NCI-H2196 treated with DMSO at 0.1 percent for 48 hours (cell line): ENCODE measurements at regions not wholly inside any gene's neighbourhood (a gene's known extent, or its start where the extent isn't known, plus 50 kb on each side); places are given as distances from the start of the nearest gene placed in this dataset.

Experiments
- DNase-seq: peaks from one replicate; lab custom pipeline; 2025; ENCODE audit not compliant: unreplicated experiment; lab: John Stamatoyannopoulos, UW

DNA sequence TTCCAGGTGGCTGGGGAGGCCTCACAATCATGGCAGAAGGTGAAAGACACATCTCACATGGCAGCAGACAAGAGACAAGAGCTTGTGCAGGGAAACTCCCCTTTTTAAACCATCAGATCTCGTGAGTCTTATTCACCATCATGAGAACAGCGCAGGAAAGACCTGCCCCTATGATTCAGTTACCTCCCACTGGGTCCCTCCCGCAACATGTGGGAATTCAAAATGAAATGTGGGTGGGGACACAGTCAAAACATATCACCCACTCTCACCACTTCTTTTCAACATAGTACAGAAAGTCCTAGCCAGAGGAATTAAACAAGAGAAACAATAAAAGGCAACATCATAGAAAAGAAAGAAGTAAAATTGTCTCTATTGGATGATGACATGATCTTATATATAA lies 223.4 kb upstream of the SLC24A2 start:
- DNase-seq = no peak

DNA sequence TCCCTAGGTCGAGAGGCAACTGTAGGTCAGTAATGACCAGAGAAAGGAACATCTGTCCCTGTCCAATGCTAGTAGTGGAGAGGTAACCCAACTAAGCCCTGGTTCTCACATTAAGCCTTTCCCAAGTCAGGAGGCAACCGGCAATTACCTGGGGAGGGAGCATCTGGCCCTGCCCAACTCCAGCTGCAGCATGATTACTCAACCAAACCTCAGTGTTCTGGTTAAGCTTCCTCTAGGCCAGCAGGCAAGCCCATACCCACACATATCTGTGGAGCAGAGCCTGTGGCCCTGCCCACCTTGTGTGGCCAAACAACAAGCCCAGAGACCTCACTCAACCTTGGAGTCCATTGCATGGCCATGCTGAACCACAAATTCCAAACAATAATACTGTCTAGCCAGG lies 220.8 kb upstream of the SLC24A2 start:
- DNase-seq = no peak

- no peak for DNase-seq
These were observed 213.2 kb upstream of the SLC24A2 start for GRCh38 chr9:20002011-20002410.

- no peak for DNase-seq
These were observed 212.2 kb upstream of the SLC24A2 start for GRCh38 chr9:20001058-20001457.

DNA sequence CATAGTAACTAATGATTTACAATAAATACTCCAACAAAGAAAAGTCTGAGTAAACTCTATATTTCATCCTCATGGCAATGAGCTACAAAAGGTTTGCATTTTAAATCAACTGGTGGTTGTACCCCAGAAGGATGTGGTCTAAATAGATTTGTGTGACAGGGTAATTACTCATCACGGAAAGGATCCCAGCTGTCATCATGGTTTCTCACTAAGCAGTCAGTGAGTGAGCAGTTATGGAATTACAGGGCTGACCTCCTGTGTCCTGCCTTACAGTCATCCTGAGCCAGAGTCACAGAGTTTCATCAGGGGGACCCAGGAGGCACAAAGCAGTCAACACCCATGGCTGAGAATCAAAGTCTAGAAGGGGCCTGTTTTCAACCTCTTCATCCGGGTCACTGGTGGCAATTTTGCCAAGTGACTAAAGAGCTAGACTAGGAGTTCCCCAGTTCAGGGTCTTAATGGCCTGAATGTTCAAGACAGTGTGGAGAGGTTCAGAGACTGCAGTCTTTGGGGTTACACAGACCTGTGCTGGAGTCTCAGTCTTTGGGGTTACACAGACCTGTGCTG lies 210.7 kb upstream of the SLC24A2 start:
- DNase-seq = no peak

DNA sequence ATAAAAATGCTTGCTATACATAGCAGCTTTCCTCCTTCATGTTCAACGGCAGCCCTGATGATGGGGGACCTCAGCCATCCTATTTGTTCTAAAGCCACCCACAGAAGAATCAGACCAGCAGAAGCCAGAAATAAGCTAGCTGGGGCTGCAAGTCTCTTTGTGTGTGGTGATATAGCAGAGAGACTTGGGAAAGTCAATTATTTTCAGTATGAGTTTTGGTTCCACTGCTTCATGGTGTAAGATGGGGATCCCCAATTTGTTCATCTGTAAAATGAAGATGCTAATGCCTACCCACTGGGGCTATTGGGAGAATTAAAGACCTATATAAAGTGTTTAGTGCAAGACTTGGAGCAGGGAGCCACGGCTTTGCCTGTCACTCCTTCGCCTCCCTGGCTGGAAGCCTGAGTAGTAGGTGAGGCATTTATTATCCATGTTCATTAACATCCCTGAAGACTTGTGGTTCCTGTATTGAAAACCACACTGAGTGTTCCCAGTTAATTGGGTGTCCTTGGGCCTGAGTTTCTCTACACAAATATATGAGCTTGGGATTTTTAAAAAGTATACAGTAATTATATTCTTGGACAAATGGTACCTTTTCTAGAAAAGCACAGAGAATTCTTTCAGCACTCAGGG lies 210.1 kb upstream of the SLC24A2 start:
- no peak for DNase-seq

- DNase-seq = no peak
These were observed 209.3 kb upstream of the SLC24A2 start for GRCh38 chr9:19998153-19998552.

GRCh38 chr9:19995619-19996018 lies 206.8 kb upstream of the SLC24A2 start:
- no peak for DNase-seq

GRCh38 chr9:19994296-19994695 lies 205.5 kb upstream of the SLC24A2 start:
- no peak for DNase-seq

DNA sequence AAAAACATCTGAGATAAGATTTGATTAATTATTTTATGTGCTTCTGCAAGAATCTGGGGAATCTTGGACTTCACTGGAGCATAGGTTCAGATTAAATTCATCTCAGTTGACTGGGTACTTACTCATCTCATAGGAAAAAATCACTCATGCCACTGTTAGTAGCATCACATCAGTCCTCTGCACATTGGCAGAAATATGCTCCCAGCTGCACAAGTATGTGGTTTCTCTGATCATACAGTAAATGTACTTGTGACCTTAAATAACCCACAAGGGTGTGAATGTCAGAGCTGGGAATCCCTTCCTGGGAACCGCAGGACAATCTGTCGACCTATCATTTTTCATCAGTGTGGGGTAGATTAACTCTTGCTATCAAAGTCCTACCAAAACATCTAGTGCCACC lies 203.7 kb upstream of the SLC24A2 start:
- DNase-seq = no peak

- no peak for DNase-seq
These were observed 200.4 kb upstream of the SLC24A2 start for GRCh38 chr9:19989213-19989612.

- DNase-seq = no peak
These were observed 199.4 kb upstream of the SLC24A2 start for GRCh38 chr9:19988281-19988680.

GRCh38 chr9:19985081-19985480 lies 196.2 kb upstream of the SLC24A2 start:
- no peak for DNase-seq

GRCh38 chr9:19976226-19976625 lies 187.4 kb upstream of the SLC24A2 start:
- DNase-seq = no peak

- DNase-seq = no peak
These were observed 186.7 kb upstream of the SLC24A2 start for GRCh38 chr9:19975499-19975898.

DNA sequence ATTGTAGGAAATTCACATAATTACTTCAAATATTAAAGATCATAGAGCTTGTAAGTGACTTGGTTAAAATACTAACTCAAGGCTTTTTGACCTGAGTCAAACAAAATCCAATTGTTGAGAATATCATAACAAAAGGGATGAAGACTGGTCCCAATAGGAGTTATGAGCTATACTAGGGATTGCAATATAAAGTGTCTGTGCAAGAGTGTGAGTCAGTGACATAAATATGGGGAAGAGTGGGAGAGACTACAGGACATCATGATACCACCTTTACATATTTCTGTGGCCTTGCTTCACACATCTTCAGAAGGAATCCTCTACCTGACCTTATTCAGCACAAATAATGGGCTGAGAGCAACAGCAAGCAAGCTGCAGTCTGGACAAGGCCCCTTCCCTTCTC lies 180.9 kb upstream of the SLC24A2 start:
- DNase-seq = no peak

DNA sequence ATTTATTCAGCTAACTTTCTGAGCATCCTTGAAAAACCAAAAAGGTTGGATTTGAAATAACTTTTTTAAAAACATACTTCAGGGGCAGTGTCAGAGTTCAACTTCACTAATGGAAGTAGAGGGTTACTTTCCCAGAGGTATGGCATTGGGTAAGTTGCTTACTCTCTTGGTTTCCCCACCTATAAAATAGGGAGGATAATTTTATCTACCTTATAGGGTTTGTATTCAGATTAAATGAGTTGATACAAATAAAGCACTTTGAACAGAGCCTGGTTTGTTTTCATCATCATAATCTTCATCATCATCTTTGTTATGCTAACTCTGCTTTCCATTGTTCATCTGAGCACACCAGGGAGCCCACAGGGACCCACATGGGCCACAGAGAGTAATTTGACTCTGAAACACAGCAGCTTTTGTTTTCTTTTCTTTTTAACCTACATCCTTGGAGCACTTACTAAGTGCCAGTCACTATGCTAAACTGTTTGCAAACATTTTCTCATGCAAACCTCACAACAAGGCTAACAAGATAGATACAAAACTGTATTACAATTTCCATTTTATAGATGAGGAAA lies 179.1 kb upstream of the SLC24A2 start:
- no peak for DNase-seq

- no peak for DNase-seq
These were observed 178.5 kb upstream of the SLC24A2 start for GRCh38 chr9:19967216-19967887.

DNA sequence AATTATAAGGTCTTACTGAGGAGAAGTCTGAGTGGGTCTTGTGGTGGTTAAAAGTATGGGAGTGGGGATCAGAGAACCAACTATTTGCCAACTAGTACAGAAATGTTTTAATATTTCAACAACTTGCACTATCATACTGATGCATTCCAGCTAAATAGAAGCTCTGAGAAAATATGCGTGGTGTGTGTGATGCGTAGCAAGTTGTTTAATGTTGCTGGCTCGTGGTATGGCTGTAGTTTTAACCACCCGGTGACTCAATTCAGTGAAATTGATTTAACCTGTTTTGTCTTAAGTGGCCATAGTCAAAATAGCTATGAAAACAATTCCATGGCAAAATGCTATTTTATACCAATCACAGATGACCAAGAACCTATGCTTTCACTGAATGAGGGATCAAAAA lies 176.5 kb upstream of the SLC24A2 start:
- DNase-seq = no peak

- no peak for DNase-seq
These were observed 159.2 kb upstream of the SLC24A2 start for GRCh38 chr9:19947996-19948395.

- DNase-seq = no peak
These were observed 157.7 kb upstream of the SLC24A2 start for GRCh38 chr9:19946441-19947109.

- DNase-seq = no peak
These were observed 153.0 kb upstream of the SLC24A2 start for GRCh38 chr9:19941874-19942273.
